ENCODE measurements at regions not wholly inside any gene's neighbourhood (a gene's known extent, or its start where the extent isn't known, plus 50 kb on each side); places are given as distances from the start of the nearest gene placed in this dataset.
A peak's percentile ranks its signal among the peaks of the same experiment; 100 is the strongest.

- DNase-seq = no peak
- Histone ChIP-seq H3K27ac (ENCODE audit: low read length, poor library complexity, severe bottlenecking) (no peak overlapping the region), H3K4me1 (ENCODE audit: control insufficient read depth, insufficient read depth, low read depth, low read length) (no peaks in the 10 kb centered on the region), H3K9ac (ENCODE audit: low read length) (no peak overlapping the region), H3K9me3 (ENCODE audit: control insufficient read depth, low read length) (no peaks in the 10 kb centered on the region), H3K14ac (ENCODE audit: low read length in 2 of 2) (no peak overlapping the region), H2BK120ac (ENCODE audit: low read depth, low read length) (no peak overlapping the region), H2BK5ac (ENCODE audit: low read depth, low read length, poor library complexity, severe bottlenecking) (no peak overlapping the region), H3K23ac (ENCODE audit: low read length in 2 of 2) (no peak overlapping the region), H3K36me3 (ENCODE audit: control insufficient read depth in 1 of 2, insufficient read depth in 2 of 2, low read depth in 1 of 2, low read length in 2 of 2) (no peaks in the 10 kb centered on the region), H2BK12ac (ENCODE audit: low read length in 2 of 2) (no peak overlapping the region), H3K4me2 (ENCODE audit: low read length, poor library complexity, severe bottlenecking) (no peak overlapping the region), H3K4ac (ENCODE audit: low read depth in 1 of 2, low read length in 2 of 2) (no peak overlapping the region), H3K79me1 (replicated peaks; ENCODE audit: low read length, poor library complexity, severe bottlenecking) (no peaks in the 10 kb centered on the region), H3K18ac (ENCODE audit: low read depth in 1 of 2, low read length in 2 of 2) (no peak overlapping the region), H3K4me3 (ENCODE audit: insufficient read depth in 1 of 2, low read depth in 1 of 2, low read length in 2 of 2) (no peak overlapping the region), H2AK5ac (ENCODE audit: low read length, severe bottlenecking) (no peak overlapping the region), H2BK15ac (ENCODE audit: low read depth, poor library complexity, severe bottlenecking) (no peak overlapping the region), H4K8ac (ENCODE audit: low read length) (no peak overlapping the region), H3K27me3 (ENCODE audit: control insufficient read depth in 1 of 2, insufficient read depth in 1 of 2, low read length in 2 of 2) (peaks cover 0 to 8% of the 10 kb centered on the region in 2 experiments), H4K91ac (ENCODE audit: low read length) (no peak overlapping the region), H2AFZ (ENCODE audit: low read depth, low read length) (no peak overlapping the region)
- 90% methylated on average over 5 of the region's 5 CpGs for WGBS
Measured at GRCh38 chr10:91123261-91123660, 97.2 kb upstream of the PCGF5 start.

- H3K27ac ChIP-seq (ENCODE audit: low read length, poor library complexity, severe bottlenecking) = no peak overlapping the region
- DNase-seq = no peak
Measured at GRCh38 chr10:91124016-91124415, 96.4 kb upstream of the PCGF5 start.

GRCh38 chr10:91126471-91126870, 94.0 kb upstream of the PCGF5 start:
- Histone ChIP-seq H2AK5ac (ENCODE audit: low read length, severe bottlenecking) (no peak overlapping the region), H2BK120ac (ENCODE audit: low read depth, low read length) (no peak overlapping the region), H2BK15ac (ENCODE audit: low read depth, poor library complexity, severe bottlenecking) (no peak overlapping the region), H3K4ac (ENCODE audit: low read depth in 1 of 2, low read length in 2 of 2) (no peak overlapping the region), H3K36me3 (ENCODE audit: control insufficient read depth in 1 of 2, insufficient read depth in 2 of 2, low read depth in 1 of 2, low read length in 2 of 2) (no peaks in the 10 kb centered on the region), H2BK12ac (ENCODE audit: low read length in 2 of 2) (no peak overlapping the region), H4K91ac (ENCODE audit: low read length) (no peak overlapping the region), H3K79me1 (replicated peaks; ENCODE audit: low read length, poor library complexity, severe bottlenecking) (no peaks in the 10 kb centered on the region), H3K9me3 (ENCODE audit: control insufficient read depth, low read length) (no peaks in the 10 kb centered on the region), H4K8ac (ENCODE audit: low read length) (no peak overlapping the region), H3K4me2 (ENCODE audit: low read length, poor library complexity, severe bottlenecking) (no peak overlapping the region), H3K4me1 (ENCODE audit: control insufficient read depth, insufficient read depth, low read depth, low read length) (no peaks in the 10 kb centered on the region), H3K9ac (ENCODE audit: low read length) (no peak overlapping the region), H3K27me3 (ENCODE audit: control insufficient read depth in 1 of 2, insufficient read depth in 1 of 2, low read length in 2 of 2) (peaks cover 0 to 19% of the 10 kb centered on the region in 2 experiments), H3K27ac (ENCODE audit: low read length, poor library complexity, severe bottlenecking) (no peak overlapping the region), H3K23ac (ENCODE audit: low read length in 2 of 2) (no peak overlapping the region), H2BK5ac (ENCODE audit: low read depth, low read length, poor library complexity, severe bottlenecking) (no peak overlapping the region), H3K4me3 (ENCODE audit: insufficient read depth in 1 of 2, low read depth in 1 of 2, low read length in 2 of 2) (no peak overlapping the region), H3K18ac (ENCODE audit: low read depth in 1 of 2, low read length in 2 of 2) (no peak overlapping the region), H3K14ac (ENCODE audit: low read length in 2 of 2) (no peak overlapping the region), H2AFZ (ENCODE audit: low read depth, low read length) (no peak overlapping the region)
- DNase-seq = no peak
- 64% methylated on average over 2 of the region's 2 CpGs for WGBS

More at GRCh38 chr10:91124016-91124415, 96.4 kb upstream of the PCGF5 start:
- Histone ChIP-seq H3K23ac (ENCODE audit: low read length in 2 of 2) (no peak overlapping the region), H2BK120ac (ENCODE audit: low read depth, low read length) (no peak overlapping the region), H3K4me3 (ENCODE audit: insufficient read depth in 1 of 2, low read depth in 1 of 2, low read length in 2 of 2) (no peak overlapping the region), H3K18ac (ENCODE audit: low read depth in 1 of 2, low read length in 2 of 2) (no peak overlapping the region), H3K36me3 (ENCODE audit: control insufficient read depth in 1 of 2, insufficient read depth in 2 of 2, low read depth in 1 of 2, low read length in 2 of 2) (no peaks in the 10 kb centered on the region), H2BK12ac (ENCODE audit: low read length in 2 of 2) (no peak overlapping the region), H3K9me3 (ENCODE audit: control insufficient read depth, low read length) (no peaks in the 10 kb centered on the region), H4K91ac (ENCODE audit: low read length) (no peak overlapping the region), H2BK5ac (ENCODE audit: low read depth, low read length, poor library complexity, severe bottlenecking) (no peak overlapping the region), H3K27me3 (ENCODE audit: control insufficient read depth in 1 of 2, insufficient read depth in 1 of 2, low read length in 2 of 2) (peaks cover 0 to 5% of the 10 kb centered on the region in 2 experiments), H3K14ac (ENCODE audit: low read length in 2 of 2) (no peak overlapping the region), H2BK15ac (ENCODE audit: low read depth, poor library complexity, severe bottlenecking) (no peak overlapping the region), H4K8ac (ENCODE audit: low read length) (no peak overlapping the region), H3K4me2 (ENCODE audit: low read length, poor library complexity, severe bottlenecking) (no peak overlapping the region), H3K4ac (ENCODE audit: low read depth in 1 of 2, low read length in 2 of 2) (no peak overlapping the region), H3K79me1 (replicated peaks; ENCODE audit: low read length, poor library complexity, severe bottlenecking) (no peaks in the 10 kb centered on the region), H2AFZ (ENCODE audit: low read depth, low read length) (no peak overlapping the region), H2AK5ac (ENCODE audit: low read length, severe bottlenecking) (no peak overlapping the region), H3K4me1 (ENCODE audit: control insufficient read depth, insufficient read depth, low read depth, low read length) (no peaks in the 10 kb centered on the region), H3K9ac (ENCODE audit: low read length) (no peak overlapping the region)
- 79% methylated on average over 2 of the region's 2 CpGs for WGBS

GRCh38 chr10:91127341-91128082, 93.0 kb upstream of the PCGF5 start:
- Histone ChIP-seq H3K18ac (ENCODE audit: low read depth in 1 of 2, low read length in 2 of 2) (no peak overlapping the region), H3K14ac (ENCODE audit: low read length in 2 of 2) (no peak overlapping the region), H3K9ac (ENCODE audit: low read length) (no peak overlapping the region), H2BK12ac (ENCODE audit: low read length in 2 of 2) (no peak overlapping the region), H3K4me3 (ENCODE audit: insufficient read depth in 1 of 2, low read depth in 1 of 2, low read length in 2 of 2) (no peak overlapping the region), H2BK5ac (ENCODE audit: low read depth, low read length, poor library complexity, severe bottlenecking) (no peak overlapping the region), H3K27me3 (ENCODE audit: control insufficient read depth in 1 of 2, insufficient read depth in 1 of 2, low read length in 2 of 2) (peaks cover 0 to 19% of the 10 kb centered on the region in 2 experiments), H3K36me3 (ENCODE audit: control insufficient read depth in 1 of 2, insufficient read depth in 2 of 2, low read depth in 1 of 2, low read length in 2 of 2) (no peaks in the 10 kb centered on the region), H2BK15ac (ENCODE audit: low read depth, poor library complexity, severe bottlenecking) (no peak overlapping the region), H3K79me1 (replicated peaks; ENCODE audit: low read length, poor library complexity, severe bottlenecking) (no peaks in the 10 kb centered on the region), H2AK5ac (ENCODE audit: low read length, severe bottlenecking) (no peak overlapping the region), H4K8ac (ENCODE audit: low read length) (no peak overlapping the region), H3K27ac (ENCODE audit: low read length, poor library complexity, severe bottlenecking) (no peak overlapping the region), H3K4ac (ENCODE audit: low read depth in 1 of 2, low read length in 2 of 2) (no peak overlapping the region), H4K91ac (ENCODE audit: low read length) (no peak overlapping the region), H2BK120ac (ENCODE audit: low read depth, low read length) (no peak overlapping the region), H3K23ac (ENCODE audit: low read length in 2 of 2) (no peak overlapping the region), H3K4me2 (ENCODE audit: low read length, poor library complexity, severe bottlenecking) (no peak overlapping the region), H2AFZ (ENCODE audit: low read depth, low read length) (no peak overlapping the region), H3K9me3 (ENCODE audit: control insufficient read depth, low read length) (no peaks in the 10 kb centered on the region), H3K4me1 (ENCODE audit: control insufficient read depth, insufficient read depth, low read depth, low read length) (no peaks in the 10 kb centered on the region)
- 85% methylated on average over 1 of the region's 3 CpGs for WGBS
- DNase-seq = peak; percentile 19
